Right atrium auricular region (tissue), 2 donors: ENCODE measurements at regions not wholly inside any gene's neighbourhood (a gene's known extent, or its start where the extent isn't known, plus 50 kb on each side); places are given as distances from the start of the nearest gene placed in this dataset.
"Not testable (repeated sequence)": the region's sequence is repeated elsewhere in the genome, so short reads cannot be mapped to it uniquely, and the experiment has no call there.

ENCODE experiments used
- DNase-seq: peaks from one replicate; pipeline ENCODE4 v3.0.0-alpha.2; 2019; ENCODE audit warnings: low spot score
- H3K27ac ChIP-seq, 2 donors: fragments of 200-600 bp; sonication (generic); 1 replicate in 1 of 2; 2 replicates in 1 of 2; pipeline ENCODE4 v1.5.1; 2016 to 2019
- H3K27me3 ChIP-seq, 2 donors: fragments of 200-600 bp; sonication (generic); one replicate each; pipeline versions ENCODE4 v1.5.1 to v1.6.0; 2017 to 2019
- H3K36me3 ChIP-seq: fragments of 200-600 bp; sonication (generic); one replicate; pipeline ENCODE4 v1.5.1; 2016
- H3K4me1 ChIP-seq, 2 donors: fragments of 200-600 bp; sonication (generic); one replicate each; pipeline versions ENCODE4 v1.5.1 to v1.6.0; 2017 to 2019
- H3K4me3 ChIP-seq, 2 donors: fragments of 200-600 bp; sonication (generic); 1 replicate in 1 of 2; 2 replicates in 1 of 2; pipeline ENCODE4 v1.5.1; 2017 to 2019; ENCODE audit warnings: mild to moderate bottlenecking in 1 of 2, moderate library complexity in 1 of 2
- H3K9me3 ChIP-seq, 2 donors: fragments of 200-600 bp; sonication (generic); one replicate each; pipeline ENCODE4 v1.5.1; 2019
- CTCF ChIP-seq, 2 donors: fragments of 200-600 bp; sonication (generic); IDR thresholded peaks; one replicate each; pipeline ENCODE4 v1.5.1; 2019; ENCODE audit warnings: antibody characterized with exemption in 2 of 2

GRCh38 chr19:28542394-28543243, 670.3 kb downstream of the UQCRFS1 start:
- Histone ChIP-seq H3K4me3 (no peak overlapping the region), H3K27me3 (no peaks in the 10 kb centered on the region)
- no peak for TF ChIP-seq CTCF (IDR thresholded peaks at IDR 0.05)

GRCh38 chr19:28541602-28542393, 671.2 kb downstream of the UQCRFS1 start:
- H3K4me1 ChIP-seq: no peaks in the 10 kb centered on the region
- H3K27me3 ChIP-seq: no peaks in the 10 kb centered on the region
- no peak overlapping the region for H3K27ac ChIP-seq
- H3K9me3 ChIP-seq: peaks cover 0 to 8% of the 10 kb centered on the region in 2 donors
- no peak for TF ChIP-seq CTCF (IDR thresholded peaks at IDR 0.05)
- no peaks in the 10 kb centered on the region for H3K36me3 ChIP-seq
- no peak for DNase-seq
- H3K4me3 ChIP-seq: no peak overlapping the region

More at GRCh38 chr19:28542394-28543243, 670.3 kb downstream of the UQCRFS1 start:
- H3K27ac ChIP-seq: no peak overlapping the region
- no peak for DNase-seq
- peaks cover 0 to 2% of the 10 kb centered on the region in 2 donors for H3K9me3 ChIP-seq
- no peaks in the 10 kb centered on the region for H3K4me1 ChIP-seq
- H3K36me3 ChIP-seq: no peaks in the 10 kb centered on the region

- no peaks in the 10 kb centered on the region for H3K27me3 ChIP-seq
- no peaks in the 10 kb centered on the region for H3K36me3 ChIP-seq
- no peak for DNase-seq
- H3K4me3 ChIP-seq: no peak overlapping the region
- H3K4me1 ChIP-seq: no peaks in the 10 kb centered on the region
- no peak overlapping the region for H3K27ac ChIP-seq
- TF ChIP-seq CTCF (IDR thresholded peaks at IDR 0.05): no peak
- H3K9me3 ChIP-seq: peaks cover 0 to 8% of the 10 kb centered on the region in 2 donors
These were observed 671.9 kb downstream of the UQCRFS1 start for GRCh38 chr19:28541029-28541428.

GRCh38 chr19:28540385-28540784, 672.6 kb downstream of the UQCRFS1 start:
- H3K27me3 ChIP-seq, H3K36me3 ChIP-seq, H3K9me3 ChIP-seq, DNase-seq, H3K4me3 ChIP-seq, H3K4me1 ChIP-seq, H3K27ac ChIP-seq: not testable (repeated sequence)

GRCh38 chr19:28539759-28540158, 673.2 kb downstream of the UQCRFS1 start:
- no peaks in the 10 kb centered on the region for H3K36me3 ChIP-seq
- peaks cover 0 to 8% of the 10 kb centered on the region in 2 donors for H3K9me3 ChIP-seq
- H3K4me1 ChIP-seq: no peaks in the 10 kb centered on the region
- no peak for TF ChIP-seq CTCF (IDR thresholded peaks at IDR 0.05)
- no peak for DNase-seq
- no peak overlapping the region for H3K4me3 ChIP-seq
- H3K27me3 ChIP-seq: no peaks in the 10 kb centered on the region
- H3K27ac ChIP-seq: no peak overlapping the region

- H3K27ac ChIP-seq, H3K4me1 ChIP-seq, H3K36me3 ChIP-seq, H3K27me3 ChIP-seq, H3K9me3 ChIP-seq, H3K4me3 ChIP-seq, DNase-seq: not testable (repeated sequence)
These were observed 674.4 kb downstream of the UQCRFS1 start for GRCh38 chr19:28538579-28538978.
